ENCODE measurements at regions not wholly inside any gene's neighbourhood (a gene's known extent, or its start where the extent isn't known, plus 50 kb on each side); places are given as distances from the start of the nearest gene placed in this dataset.

- no peak overlapping the region for H3K9ac ChIP-seq
- no peak overlapping the region for H2AFZ ChIP-seq (replicated peaks)
- H3K4me3 Mint-ChIP-seq, result no peak overlapping the region
- no peaks in the 10 kb centered on the region for H4K20me1 ChIP-seq (ENCODE audit: low read depth)
- H3K27ac ChIP-seq, result no peak overlapping the region
- no peak for DNase-seq (ENCODE audit: low spot score)
- H3F3A ChIP-seq (ENCODE audit: low read depth), result no peaks in the 10 kb centered on the region
- H3K27me3 Mint-ChIP-seq (ENCODE audit: insufficient read depth, low read depth), result peaks cover 2% of the 10 kb centered on the region
- H3K9me3 Mint-ChIP-seq, result no peaks in the 10 kb centered on the region
- no peak for TF ChIP-seq EZH2phosphoT487 (IDR thresholded peaks at IDR 0.05)
- H3K27ac Mint-ChIP-seq, result no peak overlapping the region
- H3K4me1 Mint-ChIP-seq, result no peaks in the 10 kb centered on the region
- H3K4me1 ChIP-seq, result no peaks in the 10 kb centered on the region
- no peak overlapping the region for H3K4me2 ChIP-seq
- H3K9me3 ChIP-seq (ENCODE audit: low read depth), result no peaks in the 10 kb centered on the region
- no peaks in the 10 kb centered on the region for H3K79me2 ChIP-seq (ENCODE audit: low read depth)
- H3K4me3 ChIP-seq, result no peak overlapping the region
- H3K36me3 Mint-ChIP-seq, result no peaks in the 10 kb centered on the region
- no peaks in the 10 kb centered on the region for H3K27me3 ChIP-seq
- H3K36me3 ChIP-seq, result no peaks in the 10 kb centered on the region
These were observed 111.2 kb upstream of the STEAP1B start for GRCh38 chr7:22610951-22611757.

GRCh38 chr7:22610263-22610662, 110.3 kb upstream of the STEAP1B start:
- no peak for DNase-seq (ENCODE audit: low spot score)
- H3K4me2 ChIP-seq, result no peak overlapping the region
- no peaks in the 10 kb centered on the region for H3K4me1 Mint-ChIP-seq
- H3K36me3 Mint-ChIP-seq, result no peaks in the 10 kb centered on the region
- H3F3A ChIP-seq (ENCODE audit: low read depth), result no peaks in the 10 kb centered on the region
- no peak overlapping the region for H2AFZ ChIP-seq (replicated peaks)
- no peak overlapping the region for H3K27ac ChIP-seq
- no peak overlapping the region for H3K4me3 Mint-ChIP-seq
- H4K20me1 ChIP-seq (ENCODE audit: low read depth), result no peaks in the 10 kb centered on the region
- H3K27me3 Mint-ChIP-seq (ENCODE audit: insufficient read depth, low read depth), result peaks cover 2% of the 10 kb centered on the region
- no peaks in the 10 kb centered on the region for H3K4me1 ChIP-seq
- H3K79me2 ChIP-seq (ENCODE audit: low read depth), result no peaks in the 10 kb centered on the region
- H3K9ac ChIP-seq, result no peak overlapping the region
- H3K9me3 ChIP-seq (ENCODE audit: low read depth), result no peaks in the 10 kb centered on the region
- no peaks in the 10 kb centered on the region for H3K36me3 ChIP-seq
- H3K4me3 ChIP-seq, result no peak overlapping the region
- no peak overlapping the region for H3K27ac Mint-ChIP-seq
- no peaks in the 10 kb centered on the region for H3K27me3 ChIP-seq
- TF ChIP-seq EZH2 (IDR thresholded peaks at IDR 0.05) (no peak), EZH2phosphoT487 (IDR thresholded peaks at IDR 0.05) (no peak)
- TF ChIP-seq, protein P1, sequence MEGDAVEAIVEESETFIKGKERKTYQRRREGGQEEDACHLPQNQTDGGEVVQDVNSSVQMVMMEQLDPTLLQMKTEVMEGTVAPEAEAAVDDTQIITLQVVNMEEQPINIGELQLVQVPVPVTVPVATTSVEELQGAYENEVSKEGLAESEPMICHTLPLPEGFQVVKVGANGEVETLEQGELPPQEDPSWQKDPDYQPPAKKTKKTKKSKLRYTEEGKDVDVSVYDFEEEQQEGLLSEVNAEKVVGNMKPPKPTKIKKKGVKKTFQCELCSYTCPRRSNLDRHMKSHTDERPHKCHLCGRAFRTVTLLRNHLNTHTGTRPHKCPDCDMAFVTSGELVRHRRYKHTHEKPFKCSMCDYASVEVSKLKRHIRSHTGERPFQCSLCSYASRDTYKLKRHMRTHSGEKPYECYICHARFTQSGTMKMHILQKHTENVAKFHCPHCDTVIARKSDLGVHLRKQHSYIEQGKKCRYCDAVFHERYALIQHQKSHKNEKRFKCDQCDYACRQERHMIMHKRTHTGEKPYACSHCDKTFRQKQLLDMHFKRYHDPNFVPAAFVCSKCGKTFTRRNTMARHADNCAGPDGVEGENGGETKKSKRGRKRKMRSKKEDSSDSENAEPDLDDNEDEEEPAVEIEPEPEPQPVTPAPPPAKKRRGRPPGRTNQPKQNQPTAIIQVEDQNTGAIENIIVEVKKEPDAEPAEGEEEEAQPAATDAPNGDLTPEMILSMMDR (IDR thresholded peaks at IDR 0.05), result no peak
- H3K9me3 Mint-ChIP-seq, result no peaks in the 10 kb centered on the region

GRCh38 chr7:22607180-22607579, 107.2 kb upstream of the STEAP1B start:
- no peaks in the 10 kb centered on the region for H3K36me3 ChIP-seq

More at GRCh38 chr7:22607180-22607579, 107.2 kb upstream of the STEAP1B start:
- no peak overlapping the region for H3K9ac ChIP-seq
- no peaks in the 10 kb centered on the region for H3K36me3 Mint-ChIP-seq
- no peaks in the 10 kb centered on the region for H3K79me2 ChIP-seq (ENCODE audit: low read depth)
- H3K4me1 ChIP-seq, result no peaks in the 10 kb centered on the region
- H3K9me3 Mint-ChIP-seq, result no peaks in the 10 kb centered on the region
- peaks cover 2% of the 10 kb centered on the region for H3K27me3 Mint-ChIP-seq (ENCODE audit: insufficient read depth, low read depth)
- H3F3A ChIP-seq (ENCODE audit: low read depth), result no peaks in the 10 kb centered on the region
- no peak overlapping the region for H3K4me3 ChIP-seq
- no peaks in the 10 kb centered on the region for H3K27me3 ChIP-seq
- H3K4me1 Mint-ChIP-seq, result peaks cover under 1% of the 10 kb centered on the region
- H3K4me3 Mint-ChIP-seq, result no peak overlapping the region
- no peak overlapping the region for H3K27ac ChIP-seq
- no peaks in the 10 kb centered on the region for H3K9me3 ChIP-seq (ENCODE audit: low read depth)
- H4K20me1 ChIP-seq (ENCODE audit: low read depth), result no peaks in the 10 kb centered on the region
- no peak overlapping the region for H3K27ac Mint-ChIP-seq
- no peak overlapping the region for H3K4me2 ChIP-seq
- no peak overlapping the region for H2AFZ ChIP-seq (replicated peaks)
- DNase-seq (ENCODE audit: low spot score), result no peak
- TF ChIP-seq, protein P1 (IDR thresholded peaks at IDR 0.05), result no peak
- no peak for TF ChIP-seq EZH2phosphoT487 (IDR thresholded peaks at IDR 0.05)
